PC-3 (cell line): ENCODE measurements at regions not wholly inside any gene's neighbourhood (a gene's known extent, or its start where the extent isn't known, plus 50 kb on each side); places are given as distances from the start of the nearest gene placed in this dataset.

Experiments used
- ATAC-seq: fragments of 200-7000 bp; cut with Tn5 transposase; 2 replicates; pipeline ENCODE4 v1.9.1; 2020; ENCODE audit warnings: mild to moderate bottlenecking, moderate library complexity
- BruUV-seq: library from RNA; stranded (reverse); fragments of 400-500 nt; replicated peaks from 2 replicates; lab custom pipeline; 2021; lab: Mats Ljungman, UMichigan
- CTCF ChIA-PET: fragments of 300-600 bp; sonication (Branson Sonifier 250); formaldehyde crosslinking; loops from one replicate; lab custom pipeline; 2022; ENCODE audit warnings: antibody characterized with exemption; lab: Charles Lee
- POLR2A ChIA-PET: fragments of 300-600 bp; sonication (Branson Sonifier 250); formaldehyde crosslinking; loops from one replicate; lab custom pipeline; 2022; ENCODE audit warnings: antibody characterized with exemption; ENCODE audit not compliant: unreplicated experiment; lab: Charles Lee
- DNase-seq: peaks from one replicate; pipeline ENCODE4 v3.0.0-alpha.2; 2015
- H2AFZ ChIP-seq: fragments of 300-600 bp; sonication (generic); 2 replicates; pipeline ENCODE4 v1.6.0; 2016; ENCODE audit warnings: antibody characterized with exemption, low read length
- H3F3A ChIP-seq: fragments of 300-600 bp; sonication (generic); one replicate; pipeline ENCODE4 v1.6.0; 2017; ENCODE audit warnings: antibody characterized with exemption, low read length, control low read depth, mild to moderate bottlenecking; ENCODE audit not compliant: unreplicated experiment
- H3K27ac ChIP-seq: fragments of 300-600 bp; sonication (generic); 2 replicates; pipeline ENCODE4 v1.5.1; 2016; ENCODE audit warnings: mild to moderate bottlenecking, low read length
- H3K27me3 ChIP-seq: fragments of 300-600 bp; sonication (generic); 2 replicates; pipeline ENCODE4 v1.6.1; 2016; ENCODE audit warnings: low read length, mixed read lengths
- H3K36me3 ChIP-seq: fragments of 300-600 bp; sonication (generic); 2 replicates; pipeline ENCODE4 v1.6.1; 2016; ENCODE audit warnings: low read depth, mixed run types, low read length, mixed read lengths
- H3K4me1 ChIP-seq: fragments of 300-600 bp; sonication (generic); 2 replicates; pipeline ENCODE4 v1.5.1; 2016; ENCODE audit warnings: low read length; ENCODE audit not compliant: insufficient read depth
- H3K4me2 ChIP-seq: fragments of 300-600 bp; sonication (generic); 2 replicates; pipeline ENCODE4 v1.6.0; 2016; ENCODE audit warnings: low read length
- H3K4me3 ChIP-seq: fragments of 300-600 bp; sonication (generic); 2 replicates; pipeline ENCODE4 v1.5.1; 2016; ENCODE audit warnings: mild to moderate bottlenecking, low read length, mixed read lengths
- H3K79me2 ChIP-seq: fragments of 300-600 bp; sonication (generic); 2 replicates; pipeline ENCODE4 v1.6.1; 2017; ENCODE audit warnings: low read length, mixed read lengths
- H3K9ac ChIP-seq: fragments of 300-600 bp; sonication (generic); 2 replicates; pipeline ENCODE4 v1.6.0; 2016; ENCODE audit warnings: mild to moderate bottlenecking, low read length
- H3K9me2 ChIP-seq: fragments of 300-600 bp; sonication (generic); replicated peaks from 2 replicates; pipeline ENCODE4 v1.6.1; 2016; ENCODE audit warnings: mixed run types, low read length, mixed read lengths
- H3K9me3 ChIP-seq: fragments of 300-600 bp; sonication (generic); 2 replicates; pipeline ENCODE4 v1.6.1; 2016; ENCODE audit warnings: low read length, mixed read lengths
- H4K20me1 ChIP-seq: fragments of 300-600 bp; sonication (generic); 2 replicates; pipeline ENCODE4 v1.6.1; 2016; ENCODE audit warnings: low read length, mixed read lengths
- EZH2 ChIP-seq: fragments of 300-600 bp; sonication (generic); IDR thresholded peaks from one replicate; pipeline ENCODE4 v1.6.1; 2017; ENCODE audit warnings: antibody characterized with exemption, mild to moderate bottlenecking, low read length; ENCODE audit not compliant: unreplicated experiment
- EZH2phosphoT487 ChIP-seq: fragments of 300-600 bp; sonication (generic); IDR thresholded peaks from 2 replicates; pipeline ENCODE4 v1.6.1; 2018; ENCODE audit warnings: mild to moderate bottlenecking, antibody characterized with exemption, low read length, borderline replicate concordance
- intact Hi-C: fragments of 100-400 bp; cut with micrococcal nuclease; formaldehyde crosslinking; loops from 2 replicates; pipeline ENCODE4 v1.9.0; 2023
- TF ChIP-seq, protein P1 (sequence below): fragments of 300-600 bp; sonication (generic); conservative IDR thresholded peaks from 2 replicates; pipeline ENCODE4 v1.5.1; 2017; ENCODE audit warnings: antibody characterized with exemption, low read depth, mild to moderate bottlenecking, low read length

DNA sequence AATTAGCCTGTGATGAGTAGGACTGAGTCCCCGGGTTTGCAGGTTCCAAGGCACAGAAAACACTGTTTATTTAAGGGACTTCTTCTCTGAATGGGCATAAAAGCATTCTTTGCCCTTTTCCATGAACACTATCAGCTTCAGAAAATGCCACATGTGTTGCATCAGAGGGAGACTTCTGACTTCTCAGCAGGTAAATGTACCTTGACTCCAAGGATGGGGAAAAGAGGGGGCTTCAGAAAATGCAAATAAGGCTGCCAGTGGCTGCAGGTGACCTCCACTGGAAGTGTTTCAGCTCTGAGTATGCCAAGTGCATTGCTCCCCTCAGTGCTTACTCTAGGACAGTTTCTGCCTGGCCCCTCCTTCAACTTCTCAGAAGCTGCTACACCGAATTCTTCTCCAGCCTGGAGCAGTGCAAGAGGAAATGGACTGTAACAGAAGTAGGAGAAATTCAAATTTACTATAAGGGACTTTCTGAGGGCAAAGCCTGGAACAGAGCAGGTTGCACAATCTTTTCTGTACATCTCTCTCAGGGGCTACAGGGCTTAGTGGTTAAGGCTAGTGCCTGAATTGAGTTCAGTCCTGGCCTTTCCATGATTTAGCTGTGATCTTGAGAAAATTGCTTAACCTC is 233.2 kb downstream of the PTTG2 start:
- H3K27me3 ChIP-seq, result no peaks in the 10 kb centered on the region
- no peak for TF ChIP-seq EZH2phosphoT487
- no peaks in the 10 kb centered on the region for H3K79me2 ChIP-seq
- DNase-seq, result no peak
- POLR2A ChIA-PET, result no interaction called here
- no peak overlapping the region for H3K27ac ChIP-seq
- peaks cover 23% of the 10 kb centered on the region for H3K4me1 ChIP-seq
- H4K20me1 ChIP-seq, result no peaks in the 10 kb centered on the region
- no peak overlapping the region for H3K9ac ChIP-seq
- H3K9me2 ChIP-seq, result no peaks in the 10 kb centered on the region
- no TSS peak for BruUV-seq
- no peak for ATAC-seq
- intact Hi-C loops, result no loop called here
- CTCF ChIA-PET, result no interaction called here
- H2AFZ ChIP-seq, result no peak overlapping the region
- no peak overlapping the region for H3K4me2 ChIP-seq
- no peaks in the 10 kb centered on the region for H3F3A ChIP-seq
- no peak overlapping the region for H3K4me3 ChIP-seq
- no peaks in the 10 kb centered on the region for H3K9me3 ChIP-seq
- H3K36me3 ChIP-seq, result no peaks in the 10 kb centered on the region

DNA sequence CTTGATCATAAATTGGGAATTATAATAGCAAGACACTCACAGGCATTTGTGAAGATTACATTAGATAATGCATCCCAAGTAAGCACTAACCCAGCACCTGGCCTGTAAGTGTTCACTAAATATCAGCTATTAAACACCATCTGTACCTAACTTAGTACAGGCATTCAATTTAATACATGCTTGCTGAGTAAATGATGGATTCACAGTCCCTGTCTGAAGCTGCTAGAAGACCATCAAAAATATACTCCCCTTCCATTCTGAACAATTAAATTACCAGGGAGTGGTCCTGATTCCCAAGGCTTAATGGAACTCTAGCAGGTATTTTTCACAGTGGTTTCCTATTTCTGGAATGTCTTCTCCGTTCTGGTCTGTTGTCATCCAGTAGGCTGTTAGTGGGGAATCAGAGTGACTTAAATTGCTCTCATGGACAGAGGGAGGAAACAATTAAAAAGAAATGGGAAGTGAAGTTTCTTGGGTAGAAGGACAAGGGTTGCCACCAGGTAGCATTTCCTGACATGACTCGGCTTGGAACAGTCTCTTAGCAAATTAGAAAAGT is 233.9 kb downstream of the PTTG2 start:
- Histone ChIP-seq H3K9ac (no peak overlapping the region), H3K4me1 (peaks cover 20% of the 10 kb centered on the region), H3K27ac (no peak overlapping the region), H3K4me2 (no peak overlapping the region), H4K20me1 (no peaks in the 10 kb centered on the region), H3K36me3 (no peaks in the 10 kb centered on the region), H3F3A (no peaks in the 10 kb centered on the region), H3K4me3 (no peak overlapping the region), H3K79me2 (no peaks in the 10 kb centered on the region), H3K27me3 (no peaks in the 10 kb centered on the region), H3K9me3 (no peaks in the 10 kb centered on the region), H2AFZ (no peak overlapping the region), H3K9me2 (no peaks in the 10 kb centered on the region)
- intact Hi-C loops, result no loop called here
- ATAC-seq (no peak), DNase-seq (no peak)
- no TSS peak for BruUV-seq
- ChIA-PET CTCF (no interaction called here), POLR2A (no interaction called here)
- TF ChIP-seq EZH2phosphoT487, result no peak
- TF ChIP-seq, protein P1, sequence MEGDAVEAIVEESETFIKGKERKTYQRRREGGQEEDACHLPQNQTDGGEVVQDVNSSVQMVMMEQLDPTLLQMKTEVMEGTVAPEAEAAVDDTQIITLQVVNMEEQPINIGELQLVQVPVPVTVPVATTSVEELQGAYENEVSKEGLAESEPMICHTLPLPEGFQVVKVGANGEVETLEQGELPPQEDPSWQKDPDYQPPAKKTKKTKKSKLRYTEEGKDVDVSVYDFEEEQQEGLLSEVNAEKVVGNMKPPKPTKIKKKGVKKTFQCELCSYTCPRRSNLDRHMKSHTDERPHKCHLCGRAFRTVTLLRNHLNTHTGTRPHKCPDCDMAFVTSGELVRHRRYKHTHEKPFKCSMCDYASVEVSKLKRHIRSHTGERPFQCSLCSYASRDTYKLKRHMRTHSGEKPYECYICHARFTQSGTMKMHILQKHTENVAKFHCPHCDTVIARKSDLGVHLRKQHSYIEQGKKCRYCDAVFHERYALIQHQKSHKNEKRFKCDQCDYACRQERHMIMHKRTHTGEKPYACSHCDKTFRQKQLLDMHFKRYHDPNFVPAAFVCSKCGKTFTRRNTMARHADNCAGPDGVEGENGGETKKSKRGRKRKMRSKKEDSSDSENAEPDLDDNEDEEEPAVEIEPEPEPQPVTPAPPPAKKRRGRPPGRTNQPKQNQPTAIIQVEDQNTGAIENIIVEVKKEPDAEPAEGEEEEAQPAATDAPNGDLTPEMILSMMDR, result no peak

DNA sequence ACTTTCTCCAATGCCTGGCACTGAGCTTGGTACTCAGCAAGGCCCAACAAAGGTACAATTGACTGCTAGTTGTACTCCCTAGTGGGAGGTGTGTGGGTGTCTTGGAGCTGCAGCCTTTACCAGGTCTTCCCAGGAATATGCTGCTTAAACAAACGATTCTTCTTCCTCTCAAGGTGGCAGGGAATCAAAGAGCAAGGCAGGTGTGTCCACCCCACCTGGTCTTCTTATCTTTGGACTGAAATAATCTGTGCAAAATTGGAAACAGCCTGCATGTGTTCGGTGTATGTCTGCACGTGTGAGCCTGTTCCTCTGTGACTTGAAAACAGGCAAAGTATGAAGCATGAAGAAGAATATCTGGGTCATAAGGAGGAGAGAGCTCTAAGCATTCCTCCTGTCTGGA is 235.3 kb downstream of the PTTG2 start:
- Histone ChIP-seq H3K9ac (no peak overlapping the region), H3K79me2 (no peaks in the 10 kb centered on the region), H3K9me3 (no peaks in the 10 kb centered on the region), H3K4me1 (peaks cover 8% of the 10 kb centered on the region), H3K9me2 (no peaks in the 10 kb centered on the region), H3K36me3 (no peaks in the 10 kb centered on the region), H3K4me3 (no peak overlapping the region), H2AFZ (no peak overlapping the region), H4K20me1 (no peaks in the 10 kb centered on the region), H3K4me2 (no peak overlapping the region), H3F3A (no peaks in the 10 kb centered on the region), H3K27me3 (no peaks in the 10 kb centered on the region), H3K27ac (no peak overlapping the region)
- intact Hi-C loops, result no loop called here
- ChIA-PET POLR2A (no interaction called here), CTCF (no interaction called here)
- no peak for ATAC-seq
- TF ChIP-seq, protein P1, result no peak
- TF ChIP-seq EZH2phosphoT487 (no peak), EZH2 (no peak)
- DNase-seq, result no peak
- BruUV-seq, result no TSS peak
